IMR-90 (cell line): ENCODE measurements at regions not wholly inside any gene's neighbourhood (a gene's known extent, or its start where the extent isn't known, plus 50 kb on each side); places are given as distances from the start of the nearest gene placed in this dataset.

Source experiments
- ATAC-seq: fragments of 200-7000 bp; cut with Tn5 transposase; 2 replicates; pipeline ENCODE4 v1.9.1; 2020; ENCODE audit warnings: low read depth, mild to moderate bottlenecking, moderate library complexity
- BruUV-seq: library from RNA; stranded (reverse); fragments of 400-500 nt; replicated peaks from 2 replicates; lab custom pipeline; 2021; lab: Mats Ljungman, UMichigan
- CTCF ChIA-PET: fragments of 300-600 bp; formaldehyde crosslinking; extraction: SDS; loops from one replicate; lab custom pipeline; 2021; ENCODE audit warnings: antibody characterized with exemption; lab: Yijun Ruan, JAX
- POLR2A ChIA-PET: fragments of 300-600 bp; sonication (Branson Sonifier 250); formaldehyde crosslinking; loops from one replicate; lab custom pipeline; 2022; ENCODE audit warnings: antibody characterized with exemption; ENCODE audit not compliant: unreplicated experiment; lab: Charles Lee
- DNase-seq: peaks from one replicate; pipeline ENCODE4 v3.0.0; 2013
- H2AFZ ChIP-seq: replicated peaks from 2 replicates; pipeline ENCODE3; 2013; ENCODE audit warnings: low read length, mild to moderate bottlenecking; ENCODE audit not compliant: poor library complexity
- H2AK5ac ChIP-seq: 2 replicates; pipeline ENCODE4 v1.6.1; 2013; ENCODE audit warnings: low read depth, low read length, inconsistent platforms
- H2AK9ac ChIP-seq: replicated peaks from 2 replicates; pipeline ENCODE3; 2013; ENCODE audit warnings: mild to moderate bottlenecking, low read depth, low read length, moderate library complexity; ENCODE audit not compliant: poor library complexity
- H2BK120ac ChIP-seq: 2 replicates; pipeline ENCODE4 v1.6.1; 2013; ENCODE audit warnings: low read depth, low read length, inconsistent platforms
- H2BK15ac ChIP-seq: 3 replicates; pipeline ENCODE4 v1.6.1; 2013; ENCODE audit warnings: low read depth, low read length, inconsistent platforms
- H2BK20ac ChIP-seq: 2 replicates; pipeline ENCODE4 v1.6.1; 2013; ENCODE audit warnings: low read depth, mild to moderate bottlenecking, inconsistent platforms, low read length, moderate library complexity
- H2BK5ac ChIP-seq: 2 replicates; pipeline ENCODE4 v1.6.1; 2013; ENCODE audit warnings: mild to moderate bottlenecking, low read depth, low read length, inconsistent platforms; ENCODE audit not compliant: poor library complexity, severe bottlenecking
- H3K14ac ChIP-seq: replicated peaks from 2 replicates; pipeline ENCODE4 v1.6.1; 2013; ENCODE audit warnings: low read depth, low read length, inconsistent platforms
- H3K18ac ChIP-seq: 2 replicates; pipeline ENCODE4 v1.6.1; 2013; ENCODE audit warnings: low read depth, low read length, control low read depth
- H3K23ac ChIP-seq: 2 replicates; pipeline ENCODE4 v1.6.1; 2013; ENCODE audit warnings: low read depth, low read length, inconsistent platforms
- H3K27ac ChIP-seq: 2 replicates; pipeline ENCODE4 v1.5.1; 2013; ENCODE audit warnings: mild to moderate bottlenecking, control low read depth, low read length; ENCODE audit not compliant: insufficient read depth
- H3K27me3 ChIP-seq: 2 replicates; pipeline ENCODE4 v1.6.1; 2013; ENCODE audit warnings: low read length; ENCODE audit not compliant: control insufficient read depth, insufficient read depth
- H3K36me3 ChIP-seq: 2 replicates; pipeline ENCODE4 v1.6.1; 2013; ENCODE audit warnings: low read length, mixed read lengths; ENCODE audit not compliant: control insufficient read depth, insufficient read depth
- H3K4ac ChIP-seq: 2 replicates; pipeline ENCODE4 v1.6.1; 2013; ENCODE audit warnings: low read depth, low read length, inconsistent platforms
- H3K4me1 ChIP-seq: 2 replicates; pipeline ENCODE4 v1.6.1; 2013; ENCODE audit warnings: low read length, mixed read lengths; ENCODE audit not compliant: control insufficient read depth, insufficient read depth
- H3K4me2 ChIP-seq: 2 replicates; pipeline ENCODE4 v1.6.1; 2013; ENCODE audit warnings: low read depth, mild to moderate bottlenecking, control low read depth, low read length, moderate library complexity
- H3K4me3 ChIP-seq: 2 replicates; pipeline ENCODE4 v1.5.1; 2013; ENCODE audit warnings: low read depth, mild to moderate bottlenecking, control low read depth, low read length, moderate library complexity; ENCODE audit not compliant: insufficient read depth
- H3K56ac ChIP-seq: 2 replicates; pipeline ENCODE4 v1.6.1; 2013; ENCODE audit warnings: low read length, inconsistent platforms; ENCODE audit not compliant: insufficient read depth; ENCODE audit errors: extremely low read depth
- H3K79me1 ChIP-seq, 2 experiments: 2 replicates each; pipeline ENCODE4 v1.6.1; 2013; ENCODE audit warnings: low read length in 2 of 2, inconsistent platforms in 1 of 2, low read depth in 1 of 2
- H3K9ac ChIP-seq: 2 replicates; pipeline ENCODE4 v1.6.1; 2013; ENCODE audit warnings: low read depth, low read length, control low read depth
- H3K9me1 ChIP-seq: 2 replicates; pipeline ENCODE4 v1.6.1; 2013; ENCODE audit warnings: low read length, inconsistent platforms; ENCODE audit not compliant: insufficient read depth
- H3K9me3 ChIP-seq: 2 replicates; pipeline ENCODE4 v1.6.1; 2013; ENCODE audit warnings: low read length; ENCODE audit not compliant: control insufficient read depth, insufficient read depth
- H4K20me1 ChIP-seq: 2 replicates; pipeline ENCODE4 v1.6.1; 2013; ENCODE audit warnings: low read length, inconsistent platforms; ENCODE audit not compliant: insufficient read depth
- H4K5ac ChIP-seq: 2 replicates; pipeline ENCODE4 v1.6.1; 2013; ENCODE audit warnings: mild to moderate bottlenecking, low read depth, low read length, control low read depth
- H4K8ac ChIP-seq, 2 experiments: 2 replicates each; pipeline ENCODE4 v1.6.1; 2013; ENCODE audit warnings: low read depth in 2 of 2, low read length in 2 of 2, control low read depth in 1 of 2, inconsistent platforms in 1 of 2
- H4K91ac ChIP-seq: 2 replicates; pipeline ENCODE4 v1.6.1; 2013; ENCODE audit warnings: low read depth, low read length, inconsistent platforms; ENCODE audit not compliant: insufficient read depth
- SMC3 ChIP-seq: fragments of 150-350 bp; IDR thresholded peaks from 2 replicates; pipeline ENCODE4 v1.6.1; 2016; ENCODE audit warnings: low read depth, mild to moderate bottlenecking, antibody characterized with exemption, low read length, moderate library complexity
- WGBS, 2 experiments: methylation state at CpG; one replicate each; pipeline versions ENCODE4 v1.1.5 to v1.1.7; 2013; ENCODE audit warnings: missing lambda C conversion rate in 2 of 2; ENCODE audit not compliant: insufficient read length in 1 of 2; ENCODE audit errors: extremely low coverage in 2 of 2; 5-methylcytosine and 5-hydroxymethylcytosine counted together
- dilution Hi-C: fragments of 300-500 bp; cut with HindIII; formaldehyde crosslinking; loops from one replicate; pipeline ENCODE4 v1.14.3; 2018; ENCODE audit warnings: low sequenced_read_pairs; ENCODE audit not compliant: unreplicated experiment
- in situ Hi-C: fragments of 300-500 bp; cut with MboI; formaldehyde crosslinking; loops from 3 replicates; pipeline ENCODE4 v1.14.3; 2019; ENCODE audit warnings: low sequenced_read_pairs, inconsistent platforms, mixed read lengths
- intact Hi-C: fragments of 100-400 bp; cut with micrococcal nuclease; formaldehyde crosslinking; loops from 2 replicates; pipeline ENCODE4 v1.10.0; 2022

DNA sequence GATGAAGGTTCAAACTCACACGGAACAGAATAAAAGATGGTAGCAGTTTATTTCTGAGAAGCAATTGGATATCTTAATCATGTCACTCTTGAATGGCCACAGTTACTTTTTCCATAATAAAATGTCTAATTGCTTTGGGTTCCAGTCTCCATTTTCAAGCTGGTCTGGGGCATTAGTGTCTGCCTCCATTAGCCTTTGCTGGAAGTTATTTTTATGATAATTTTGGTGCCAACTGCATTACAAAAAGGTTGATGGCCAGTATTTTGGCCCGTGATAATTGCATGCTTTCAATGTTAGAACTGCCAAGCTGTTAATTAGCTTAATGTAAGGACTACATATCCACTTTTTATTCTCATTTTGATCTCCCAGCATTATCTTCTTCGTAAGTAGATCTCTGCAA lies 165.9 kb downstream of the SMC2 start:
- no peak overlapping the region for H3K56ac ChIP-seq
- no peak overlapping the region for H3K4me3 ChIP-seq
- H3K18ac ChIP-seq = no peak overlapping the region
- H3K79me1 ChIP-seq = no peaks in the 10 kb centered on the region
- no peaks in the 10 kb centered on the region for H3K4me1 ChIP-seq
- H3K9me1 ChIP-seq = no peaks in the 10 kb centered on the region
- H3K14ac ChIP-seq = no peak overlapping the region
- no peak overlapping the region for H2AFZ ChIP-seq
- no peaks in the 10 kb centered on the region for H4K20me1 ChIP-seq
- no peak overlapping the region for H2AK9ac ChIP-seq
- no peak overlapping the region for H4K91ac ChIP-seq
- CTCF ChIA-PET = no interaction called here
- WGBS, 2 experiments = no CpG with 5 or more reads among the region's 3 CpGs
- ATAC-seq (no peak), DNase-seq (no peak)
- intact Hi-C loops = no loop called here
- no peak overlapping the region for H3K9ac ChIP-seq
- H3K23ac ChIP-seq = no peak overlapping the region
- H3K4me2 ChIP-seq = no peak overlapping the region
- H2BK15ac ChIP-seq = no peak overlapping the region
- dilution Hi-C loops = no loop called here
- no peak overlapping the region for H3K27ac ChIP-seq
- H3K36me3 ChIP-seq = no peaks in the 10 kb centered on the region
- no peak for TF ChIP-seq SMC3
- in situ Hi-C loops = no loop called here
- BruUV-seq = no TSS peak
- H3K27me3 ChIP-seq = no peaks in the 10 kb centered on the region
- H3K4ac ChIP-seq = no peak overlapping the region
- no peak overlapping the region for H2BK20ac ChIP-seq
- H2BK120ac ChIP-seq = no peak overlapping the region
- no peak overlapping the region for H2BK5ac ChIP-seq
- no peak overlapping the region for H2AK5ac ChIP-seq
- POLR2A ChIA-PET = no interaction called here
- no peak overlapping the region for H4K8ac ChIP-seq
- 0 out of 2 replicates have a peak, but pooled peaks cover 1% of the 10 kb centered on the region for H3K9me3 ChIP-seq
- H4K5ac ChIP-seq = no peak overlapping the region
